ENCODE measurements at regions not wholly inside any gene's neighbourhood (a gene's known extent, or its start where the extent isn't known, plus 50 kb on each side); places are given as distances from the start of the nearest gene placed in this dataset.

DNA sequence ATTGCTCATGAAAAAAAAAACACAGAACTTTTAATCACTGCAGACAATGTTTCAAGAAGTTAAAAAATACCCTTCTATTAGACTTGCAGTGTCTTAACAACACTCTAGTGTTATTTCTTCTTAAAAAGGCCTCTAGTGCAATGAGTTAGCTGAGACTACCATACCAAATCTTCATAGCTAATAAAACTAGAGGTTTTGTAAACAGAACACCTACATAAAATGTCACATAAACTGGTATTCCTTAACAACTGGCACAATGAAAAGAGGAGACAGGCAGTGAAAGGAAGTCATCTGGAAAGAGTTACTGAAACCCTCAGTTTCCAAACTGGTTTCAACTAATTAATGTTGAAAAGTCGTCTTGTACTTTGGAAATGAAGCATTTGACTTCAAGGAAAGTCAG is 394.2 kb upstream of the PMFBP1 start:
- TF ChIP-seq, protein P1, sequence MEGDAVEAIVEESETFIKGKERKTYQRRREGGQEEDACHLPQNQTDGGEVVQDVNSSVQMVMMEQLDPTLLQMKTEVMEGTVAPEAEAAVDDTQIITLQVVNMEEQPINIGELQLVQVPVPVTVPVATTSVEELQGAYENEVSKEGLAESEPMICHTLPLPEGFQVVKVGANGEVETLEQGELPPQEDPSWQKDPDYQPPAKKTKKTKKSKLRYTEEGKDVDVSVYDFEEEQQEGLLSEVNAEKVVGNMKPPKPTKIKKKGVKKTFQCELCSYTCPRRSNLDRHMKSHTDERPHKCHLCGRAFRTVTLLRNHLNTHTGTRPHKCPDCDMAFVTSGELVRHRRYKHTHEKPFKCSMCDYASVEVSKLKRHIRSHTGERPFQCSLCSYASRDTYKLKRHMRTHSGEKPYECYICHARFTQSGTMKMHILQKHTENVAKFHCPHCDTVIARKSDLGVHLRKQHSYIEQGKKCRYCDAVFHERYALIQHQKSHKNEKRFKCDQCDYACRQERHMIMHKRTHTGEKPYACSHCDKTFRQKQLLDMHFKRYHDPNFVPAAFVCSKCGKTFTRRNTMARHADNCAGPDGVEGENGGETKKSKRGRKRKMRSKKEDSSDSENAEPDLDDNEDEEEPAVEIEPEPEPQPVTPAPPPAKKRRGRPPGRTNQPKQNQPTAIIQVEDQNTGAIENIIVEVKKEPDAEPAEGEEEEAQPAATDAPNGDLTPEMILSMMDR (IDR thresholded peaks at IDR 0.05; ENCODE audit: low read depth, low read length): no peak
- no peak overlapping the region for H3K4me3 ChIP-seq (ENCODE audit: low read depth, low read length)
- in situ Hi-C loops (cut with HindIII; ENCODE audit: low sequenced_read_pairs): no loop called here
- DNase-seq (ENCODE audit: low read depth, low spot score): no peak

- in situ Hi-C loops (cut with HindIII; ENCODE audit: low sequenced_read_pairs): no loop called here
- no peak for DNase-seq (ENCODE audit: low read depth, low spot score)
- no peak overlapping the region for H3K4me3 ChIP-seq (ENCODE audit: low read depth, low read length)
- TF ChIP-seq, protein P1 (IDR thresholded peaks at IDR 0.05; ENCODE audit: low read depth, low read length): no peak
Observed at GRCh38 chr16:72565106-72565505, 393.2 kb upstream of the PMFBP1 start.

GRCh38 chr16:72560617-72561016 is 388.7 kb upstream of the PMFBP1 start:
- H3K4me3 ChIP-seq (ENCODE audit: low read depth, low read length): no peak overlapping the region
- TF ChIP-seq, protein P1 (IDR thresholded peaks at IDR 0.05; ENCODE audit: low read depth, low read length): no peak
- no peak for DNase-seq (ENCODE audit: low read depth, low spot score)
- in situ Hi-C loops (cut with HindIII; ENCODE audit: low sequenced_read_pairs): no loop called here

DNA sequence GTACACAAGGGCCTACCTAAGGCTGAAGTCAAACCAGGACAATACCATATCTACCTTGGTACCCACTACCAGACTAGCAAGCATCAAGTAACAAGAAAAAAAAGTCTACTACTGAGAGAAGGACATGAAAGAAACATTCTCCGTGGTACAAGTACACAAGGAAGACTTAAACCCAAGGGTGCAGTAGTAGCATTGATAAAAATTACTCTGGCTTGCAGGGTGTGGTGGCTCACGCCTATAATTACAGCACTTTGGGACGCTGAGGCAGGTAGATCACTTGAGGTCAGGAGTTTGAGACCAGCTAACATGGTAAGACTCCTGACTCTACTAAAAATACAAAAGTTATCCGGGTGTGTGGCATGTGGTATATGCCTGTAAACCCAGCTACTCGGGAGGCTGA is 386.5 kb upstream of the PMFBP1 start:
- TF ChIP-seq, protein P1 (IDR thresholded peaks at IDR 0.05; ENCODE audit: low read depth, low read length): no peak
- no peak overlapping the region for H3K4me3 ChIP-seq (ENCODE audit: low read depth, low read length)
- in situ Hi-C loops (cut with HindIII; ENCODE audit: low sequenced_read_pairs): no loop called here
- no peak for DNase-seq (ENCODE audit: low read depth, low spot score)

DNA sequence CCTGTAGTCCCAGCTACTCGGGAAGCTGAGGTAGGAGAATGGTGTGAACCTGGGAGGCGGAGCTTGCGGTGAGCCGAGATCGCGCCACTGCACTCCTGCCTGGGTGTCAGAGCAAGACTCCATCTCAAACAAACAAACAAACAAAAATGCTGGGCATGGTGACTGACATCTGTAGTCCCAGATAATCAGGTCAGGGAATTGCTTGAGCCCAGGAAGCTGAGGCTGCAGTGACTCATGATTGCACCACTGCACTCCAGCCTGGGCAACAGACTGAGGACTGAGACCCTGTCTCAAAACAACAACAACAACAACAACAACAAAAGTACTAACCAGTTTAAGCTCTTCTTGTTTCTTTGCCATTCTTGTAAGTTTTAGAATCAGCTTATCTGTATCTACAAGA is 383.0 kb upstream of the PMFBP1 start:
- in situ Hi-C loops (cut with HindIII; ENCODE audit: low sequenced_read_pairs): no loop called here
- TF ChIP-seq, protein P1 (IDR thresholded peaks at IDR 0.05; ENCODE audit: low read depth, low read length): no peak
- no peak overlapping the region for H3K4me3 ChIP-seq (ENCODE audit: low read depth, low read length)
- no peak for DNase-seq (ENCODE audit: low read depth, low spot score)

DNA sequence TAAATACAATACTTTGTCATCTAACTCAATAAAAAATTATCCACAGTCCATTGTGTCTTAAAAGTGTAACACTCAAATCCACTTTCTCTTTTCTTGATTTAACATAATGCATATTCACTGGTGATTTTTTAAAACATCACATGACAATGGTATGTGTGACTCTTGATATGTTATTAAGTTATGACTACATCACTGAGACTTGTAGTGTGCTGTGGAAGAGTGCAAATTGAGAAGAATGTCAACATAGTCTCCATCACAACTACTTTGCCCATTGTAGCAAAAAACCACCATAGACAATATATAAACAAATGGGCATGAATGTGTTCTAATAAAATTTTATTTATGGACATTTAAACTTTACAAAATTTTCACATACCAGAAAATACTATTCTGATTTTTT is 380.7 kb upstream of the PMFBP1 start:
- in situ Hi-C loops (cut with HindIII; ENCODE audit: low sequenced_read_pairs): no loop called here
- DNase-seq (ENCODE audit: low read depth, low spot score): no peak
- no peak overlapping the region for H3K4me3 ChIP-seq (ENCODE audit: low read depth, low read length)
- TF ChIP-seq, protein P1 (IDR thresholded peaks at IDR 0.05; ENCODE audit: low read depth, low read length): no peak

- TF ChIP-seq, protein P1 (IDR thresholded peaks at IDR 0.05; ENCODE audit: low read depth, low read length): no peak
- no peak for DNase-seq (ENCODE audit: low read depth, low spot score)
- no peak overlapping the region for H3K4me3 ChIP-seq (ENCODE audit: low read depth, low read length)
- in situ Hi-C loops (cut with HindIII; ENCODE audit: low sequenced_read_pairs): no loop called here
Observed at GRCh38 chr16:72551649-72552048, 379.7 kb upstream of the PMFBP1 start.

Data from astrocyte of the spinal cord (primary cell).